Mesothelial cell of epicardium (in vitro differentiated cells): ENCODE measurements at regions not wholly inside any gene's neighbourhood (a gene's known extent, or its start where the extent isn't known, plus 50 kb on each side); places are given as distances from the start of the nearest gene placed in this dataset.

Source experiments
- DNase-seq, 2 experiments: peaks; one replicate each; pipeline ENCODE4 v3.0.0; 2021; ENCODE audit warnings: low spot score in 2 of 2; ENCODE audit not compliant: unreplicated experiment in 2 of 2
- H3K27ac Mint-ChIP-seq: 2 replicates; pipeline ENCODE4 v1.8.0; 2021; ENCODE audit warnings: mixed read lengths
- H3K27me3 Mint-ChIP-seq: 2 replicates; pipeline ENCODE4 v1.8.0; 2021; ENCODE audit warnings: low read depth, mixed read lengths
- H3K36me3 Mint-ChIP-seq: 2 replicates; pipeline ENCODE4 v1.8.0; 2021; ENCODE audit warnings: mixed read lengths
- H3K4me1 Mint-ChIP-seq: 2 replicates; pipeline ENCODE4 v1.8.0; 2021; ENCODE audit warnings: mixed read lengths
- H3K4me3 Mint-ChIP-seq: 2 replicates; pipeline ENCODE4 v1.8.0; 2021; ENCODE audit warnings: mild to moderate bottlenecking, moderate library complexity, mixed read lengths
- H3K9me3 Mint-ChIP-seq: 2 replicates; pipeline ENCODE4 v1.8.0; 2021; ENCODE audit warnings: mixed read lengths
- TF ChIP-seq, protein P1 (sequence below): fragments of 200-600 bp; sonication (generic); IDR thresholded peaks from one replicate; pipeline ENCODE4 v1.5.0; 2021; ENCODE audit warnings: antibody characterized with exemption; ENCODE audit not compliant: unreplicated experiment

DNA sequence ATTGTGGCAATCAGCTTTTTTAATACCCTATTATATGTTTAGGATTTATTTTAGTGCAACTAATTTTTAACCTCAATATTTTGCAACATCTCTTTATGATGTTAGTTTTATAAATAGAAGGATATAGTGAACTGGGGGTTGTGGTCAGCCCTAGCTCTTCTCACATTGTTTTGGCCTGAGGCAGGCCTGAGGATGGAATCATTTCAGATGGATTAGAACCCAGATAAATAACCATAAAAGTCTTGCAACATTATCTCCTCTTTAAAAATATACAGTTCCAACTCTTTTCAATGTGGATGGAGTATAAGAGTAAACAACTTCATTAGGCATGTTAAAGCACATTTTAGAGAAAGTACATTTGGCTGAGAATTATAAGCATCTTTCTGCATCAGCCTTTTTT, 522.7 kb downstream of the NR2F1-AS1 start:
- Mint-ChIP-seq H3K4me3 (no peak overlapping the region), H3K27ac (no peak overlapping the region), H3K4me1 (peaks cover 16% of the 10 kb centered on the region), H3K27me3 (no peaks in the 10 kb centered on the region), H3K9me3 (peaks cover 4% of the 10 kb centered on the region), H3K36me3 (no peaks in the 10 kb centered on the region)
- no peak for DNase-seq
- TF ChIP-seq, protein P1, sequence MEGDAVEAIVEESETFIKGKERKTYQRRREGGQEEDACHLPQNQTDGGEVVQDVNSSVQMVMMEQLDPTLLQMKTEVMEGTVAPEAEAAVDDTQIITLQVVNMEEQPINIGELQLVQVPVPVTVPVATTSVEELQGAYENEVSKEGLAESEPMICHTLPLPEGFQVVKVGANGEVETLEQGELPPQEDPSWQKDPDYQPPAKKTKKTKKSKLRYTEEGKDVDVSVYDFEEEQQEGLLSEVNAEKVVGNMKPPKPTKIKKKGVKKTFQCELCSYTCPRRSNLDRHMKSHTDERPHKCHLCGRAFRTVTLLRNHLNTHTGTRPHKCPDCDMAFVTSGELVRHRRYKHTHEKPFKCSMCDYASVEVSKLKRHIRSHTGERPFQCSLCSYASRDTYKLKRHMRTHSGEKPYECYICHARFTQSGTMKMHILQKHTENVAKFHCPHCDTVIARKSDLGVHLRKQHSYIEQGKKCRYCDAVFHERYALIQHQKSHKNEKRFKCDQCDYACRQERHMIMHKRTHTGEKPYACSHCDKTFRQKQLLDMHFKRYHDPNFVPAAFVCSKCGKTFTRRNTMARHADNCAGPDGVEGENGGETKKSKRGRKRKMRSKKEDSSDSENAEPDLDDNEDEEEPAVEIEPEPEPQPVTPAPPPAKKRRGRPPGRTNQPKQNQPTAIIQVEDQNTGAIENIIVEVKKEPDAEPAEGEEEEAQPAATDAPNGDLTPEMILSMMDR: no peak

DNA sequence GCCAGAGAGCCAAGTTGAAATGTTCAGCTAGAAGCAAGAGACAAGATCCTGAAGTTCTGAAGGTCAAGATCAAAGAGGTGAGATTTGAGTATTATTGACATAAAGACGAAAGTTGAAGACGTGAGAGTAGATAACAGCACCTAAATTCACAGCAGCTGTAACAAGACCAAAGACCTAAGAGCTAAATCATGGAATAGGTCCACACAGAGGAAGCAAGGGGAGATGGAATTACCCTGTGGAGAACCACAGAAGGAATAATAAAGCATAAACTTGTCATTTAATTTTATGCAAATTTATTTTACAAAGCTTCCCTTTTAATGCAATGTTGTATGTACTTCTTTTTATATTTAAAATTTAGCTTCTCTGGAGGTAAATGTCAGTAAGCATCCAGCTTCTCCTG, 523.7 kb downstream of the NR2F1-AS1 start:
- Mint-ChIP-seq H3K4me3 (no peak overlapping the region), H3K27me3 (no peaks in the 10 kb centered on the region), H3K9me3 (peaks cover 4% of the 10 kb centered on the region), H3K27ac (no peak overlapping the region), H3K36me3 (no peaks in the 10 kb centered on the region), H3K4me1 (peaks cover 16% of the 10 kb centered on the region)
- no peak for DNase-seq
- TF ChIP-seq, protein P1: no peak

DNA sequence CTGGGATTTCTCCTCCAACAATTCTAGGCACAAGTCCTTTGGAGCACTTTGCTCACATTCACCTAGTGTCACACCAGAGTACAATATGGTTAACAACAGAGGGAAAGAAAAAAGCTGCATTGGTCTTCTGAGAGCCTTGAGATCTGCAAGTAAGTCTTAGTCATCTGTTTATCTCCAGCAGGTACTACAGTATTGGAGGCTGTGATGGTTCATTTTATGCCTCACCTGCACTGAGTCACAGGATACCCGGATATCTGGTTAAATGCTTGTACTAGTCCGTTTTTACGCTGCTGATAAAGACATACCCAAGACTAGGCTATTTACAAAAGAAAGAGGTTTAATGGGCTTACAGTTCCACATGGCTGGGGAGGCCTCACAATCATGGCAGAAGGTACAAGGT, 525.0 kb downstream of the NR2F1-AS1 start:
- no peaks in the 10 kb centered on the region for H3K27me3 Mint-ChIP-seq
- peaks cover 4% of the 10 kb centered on the region for H3K9me3 Mint-ChIP-seq
- no peak for DNase-seq
- H3K4me1 Mint-ChIP-seq: peaks cover 16% of the 10 kb centered on the region
- no peak overlapping the region for H3K27ac Mint-ChIP-seq
- TF ChIP-seq, protein P1: no peak
- H3K36me3 Mint-ChIP-seq: no peaks in the 10 kb centered on the region
- H3K4me3 Mint-ChIP-seq: no peak overlapping the region

DNA sequence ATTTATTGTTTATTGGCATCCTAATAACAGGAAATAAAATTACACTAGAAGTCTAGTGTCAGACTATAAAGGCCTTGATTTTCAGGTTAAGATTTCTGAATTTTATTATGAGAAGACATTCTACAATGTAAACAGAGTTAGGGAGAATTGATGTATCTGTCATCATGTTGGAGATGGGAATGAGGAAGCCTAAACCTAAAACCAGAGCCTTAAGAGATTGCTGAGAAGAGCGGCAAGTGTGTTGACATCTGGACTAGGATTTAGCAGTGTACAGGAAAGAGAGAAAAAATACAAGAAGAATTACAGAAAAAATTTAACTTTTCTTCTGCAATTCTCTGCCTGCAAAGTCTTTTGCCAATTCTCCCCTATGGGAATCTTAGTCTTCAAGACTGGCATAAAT, 525.5 kb downstream of the NR2F1-AS1 start:
- H3K27me3 Mint-ChIP-seq: no peaks in the 10 kb centered on the region
- TF ChIP-seq, protein P1: no peak
- no peak overlapping the region for H3K4me3 Mint-ChIP-seq
- peaks cover 16% of the 10 kb centered on the region for H3K4me1 Mint-ChIP-seq
- H3K9me3 Mint-ChIP-seq: peaks cover 4% of the 10 kb centered on the region
- no peak for DNase-seq
- H3K36me3 Mint-ChIP-seq: no peaks in the 10 kb centered on the region
- H3K27ac Mint-ChIP-seq: no peak overlapping the region

DNA sequence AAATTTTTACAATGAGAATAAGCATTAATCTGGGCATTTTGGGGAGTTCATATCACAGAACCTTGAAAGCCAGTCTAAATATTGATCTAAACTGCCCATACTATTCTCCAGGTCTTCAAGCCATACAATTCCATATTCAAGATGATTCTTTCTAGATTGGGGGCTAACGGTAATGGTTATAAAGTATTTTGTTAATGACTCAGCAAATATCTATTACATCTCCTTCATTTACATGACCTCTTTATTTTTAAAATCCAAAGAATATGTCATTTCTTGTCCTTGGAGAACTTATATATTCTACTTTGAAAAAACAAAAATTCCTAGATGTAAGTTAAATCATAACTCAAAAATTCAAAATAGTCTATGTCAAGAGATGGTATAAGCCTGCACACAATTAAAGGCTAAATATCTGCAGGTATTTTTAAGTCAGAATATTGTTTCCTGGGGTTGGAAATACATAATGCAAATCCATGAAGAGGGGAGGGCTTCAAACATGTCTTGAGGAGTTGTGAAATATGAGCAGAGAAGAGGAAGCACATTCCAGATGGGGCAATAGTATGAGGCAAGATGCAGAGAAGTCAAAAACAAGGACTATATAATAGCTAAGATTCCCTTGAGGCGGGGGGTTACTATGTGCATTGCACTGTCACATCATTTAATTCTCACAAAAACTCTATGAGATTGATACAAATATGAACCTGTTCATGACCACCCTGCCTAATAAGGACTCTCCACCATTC, 526.4 kb downstream of the NR2F1-AS1 start:
- Mint-ChIP-seq H3K4me1 (peaks cover 16% of the 10 kb centered on the region), H3K9me3 (peaks cover 4% of the 10 kb centered on the region), H3K27me3 (no peaks in the 10 kb centered on the region), H3K36me3 (no peaks in the 10 kb centered on the region), H3K4me3 (no peak overlapping the region), H3K27ac (no peak overlapping the region)
- no peak for DNase-seq
- TF ChIP-seq, protein P1: no peak

DNA sequence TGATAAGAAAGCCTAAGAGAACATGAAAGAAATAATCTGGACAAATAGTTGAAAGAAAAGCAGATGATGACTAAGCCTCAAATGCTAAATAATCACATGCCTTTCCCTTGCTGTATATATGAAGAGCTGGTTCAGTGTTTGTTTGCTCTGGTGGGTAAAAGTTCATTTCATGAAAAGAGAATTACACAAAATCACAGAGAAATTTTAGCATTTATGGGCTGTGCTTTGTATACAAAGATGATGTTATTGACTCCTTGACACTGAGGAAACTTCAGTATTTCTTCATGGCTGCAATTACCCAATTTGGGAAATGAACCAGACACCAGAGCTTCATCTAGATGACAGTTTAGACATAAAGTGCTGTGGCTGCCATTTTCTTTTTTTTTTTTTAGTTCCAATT, 527.2 kb downstream of the NR2F1-AS1 start:
- DNase-seq: no peak
- peaks cover 16% of the 10 kb centered on the region for H3K4me1 Mint-ChIP-seq
- TF ChIP-seq, protein P1: no peak
- H3K9me3 Mint-ChIP-seq: peaks cover 4% of the 10 kb centered on the region
- H3K4me3 Mint-ChIP-seq: no peak overlapping the region
- H3K36me3 Mint-ChIP-seq: no peaks in the 10 kb centered on the region
- no peaks in the 10 kb centered on the region for H3K27me3 Mint-ChIP-seq
- no peak overlapping the region for H3K27ac Mint-ChIP-seq
